Epithelial cell of esophagus (primary cell): ENCODE measurements at regions not wholly inside any gene's neighbourhood (a gene's known extent, or its start where the extent isn't known, plus 50 kb on each side); places are given as distances from the start of the nearest gene placed in this dataset.

Source experiments
- DNase-seq: peaks from one replicate; pipeline ENCODE4 v3.0.0; 2010; ENCODE audit warnings: low read depth
- H3K4me3 ChIP-seq: 2 replicates; pipeline ENCODE4 v1.5.1; 2011; ENCODE audit warnings: mild to moderate bottlenecking, low read length, control low read depth
- CTCF ChIP-seq: IDR thresholded peaks from 2 replicates; pipeline ENCODE4 v1.5.1; 2011; ENCODE audit warnings: low read depth, mild to moderate bottlenecking, low read length, control low read depth, inconsistent platforms; ENCODE audit not compliant: insufficient read depth; ENCODE audit errors: missing control alignments

- no peak for DNase-seq
- no peak for TF ChIP-seq CTCF
- no peak overlapping the region for H3K4me3 ChIP-seq
These were observed 202.8 kb upstream of the SOX5 start for GRCh38 chr12:24152270-24152669.

DNA sequence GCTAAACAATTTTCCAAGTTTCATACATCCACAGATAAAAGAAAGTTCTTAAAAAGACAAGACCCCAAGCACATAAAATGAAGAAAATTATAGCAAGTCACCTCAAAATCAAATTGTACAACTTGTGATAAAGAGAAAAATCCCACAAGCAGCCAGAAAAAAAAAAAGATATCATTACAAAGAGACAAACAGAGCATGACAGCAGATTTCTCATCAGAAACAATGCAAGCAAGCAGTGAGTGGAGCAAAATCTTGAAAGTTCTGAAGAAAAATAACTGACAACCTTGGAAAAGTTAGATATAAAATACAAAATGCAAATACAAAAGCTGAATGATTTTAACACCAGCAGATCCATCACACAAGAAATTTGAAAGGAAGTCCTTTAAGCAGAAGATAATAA is 194.5 kb upstream of the SOX5 start:
- DNase-seq: no peak
- no peak for TF ChIP-seq CTCF
- H3K4me3 ChIP-seq: no peak overlapping the region

GRCh38 chr12:24139035-24139434 is 189.6 kb upstream of the SOX5 start:
- no peak overlapping the region for H3K4me3 ChIP-seq
- TF ChIP-seq CTCF: no peak
- no peak for DNase-seq

DNA sequence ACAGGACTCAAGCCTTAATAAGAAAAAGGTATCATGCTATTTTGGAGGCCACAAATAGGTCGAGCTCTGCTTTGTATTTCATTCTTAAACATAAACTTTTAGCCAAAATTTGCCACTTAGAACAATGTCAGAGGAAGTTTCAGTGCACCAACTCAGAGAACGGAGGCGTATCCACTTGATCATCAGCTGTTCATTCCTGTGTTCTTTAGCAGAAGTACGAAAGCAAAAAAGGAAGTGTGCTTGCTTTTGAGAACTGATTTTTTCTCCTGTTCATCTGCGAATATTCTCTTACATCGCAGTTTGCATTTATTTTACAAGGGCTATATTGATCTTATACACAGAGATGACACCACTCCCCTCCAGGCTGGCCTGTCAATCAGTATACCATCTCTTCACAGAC is 188.6 kb upstream of the SOX5 start:
- H3K4me3 ChIP-seq: no peak overlapping the region
- no peak for DNase-seq
- TF ChIP-seq CTCF: no peak

DNA sequence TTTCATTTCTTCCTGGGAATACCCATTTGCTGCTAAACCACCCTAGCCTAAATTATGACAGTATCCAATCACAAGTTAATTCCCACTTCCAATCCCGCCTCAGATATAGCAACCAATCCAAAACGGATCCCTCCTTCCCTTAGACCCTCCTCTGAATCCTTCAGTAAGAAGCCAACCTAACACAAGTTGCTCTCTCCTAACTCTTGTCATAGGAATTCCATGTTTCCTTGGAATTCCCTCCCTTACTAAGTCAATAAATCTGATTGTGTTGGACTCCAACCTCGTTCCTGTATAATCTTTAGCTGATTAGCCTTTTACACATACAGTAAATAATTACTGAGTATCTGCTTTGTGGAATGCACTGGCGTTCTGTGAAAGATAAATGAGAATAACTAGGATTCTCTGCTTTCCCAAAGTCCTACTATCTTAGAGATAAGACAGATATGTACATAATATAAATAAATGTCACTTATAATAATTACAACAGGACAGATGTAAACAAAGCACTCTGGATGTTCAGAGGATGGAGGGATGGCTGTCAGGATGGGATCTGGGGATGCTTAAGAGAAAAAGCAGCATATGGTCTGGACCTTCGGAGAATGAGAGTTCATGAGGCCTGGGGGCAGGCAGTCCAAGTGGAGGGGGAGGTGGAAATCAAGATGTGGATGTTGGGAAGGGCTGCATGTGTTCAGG is 185.8 kb upstream of the SOX5 start:
- no peak for DNase-seq
- TF ChIP-seq CTCF: no peak
- no peak overlapping the region for H3K4me3 ChIP-seq

DNA sequence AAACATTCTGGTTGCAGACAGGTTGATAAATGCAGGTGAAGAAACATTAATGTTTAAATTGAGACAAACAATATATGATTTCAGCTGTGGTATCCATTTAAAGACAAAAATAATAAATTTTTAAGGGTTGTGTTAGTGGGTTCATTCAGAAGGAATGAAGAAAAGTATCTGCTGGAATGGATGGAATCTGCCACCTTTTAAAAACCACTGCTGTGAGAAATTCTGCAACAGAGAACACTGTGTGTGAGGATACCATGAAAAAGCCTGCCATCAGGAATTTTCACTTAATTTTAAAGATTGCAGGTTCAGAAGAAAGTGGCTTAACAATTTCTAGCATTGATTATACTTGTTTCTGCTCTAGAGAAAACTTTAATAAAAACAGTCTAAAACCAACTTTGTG is 184.6 kb upstream of the SOX5 start:
- no peak for TF ChIP-seq CTCF
- H3K4me3 ChIP-seq: no peak overlapping the region
- DNase-seq: no peak

GRCh38 chr12:24133384-24133783 is 183.9 kb upstream of the SOX5 start:
- DNase-seq: no peak
- no peak overlapping the region for H3K4me3 ChIP-seq
- no peak for TF ChIP-seq CTCF
